HepG2 (cell line): ENCODE measurements at regions not wholly inside any gene's neighbourhood (a gene's known extent, or its start where the extent isn't known, plus 50 kb on each side); places are given as distances from the start of the nearest gene placed in this dataset.

Experiments
- ATAC-seq: fragments of 200-7000 bp; cut with Tn5 transposase; 3 replicates; pipeline ENCODE4 v1.9.1; 2020; ENCODE audit warnings: mild to moderate bottlenecking, moderate library complexity
- BruUV-seq: library from RNA; stranded (reverse); fragments of 400-500 nt; replicated peaks from 2 replicates; lab custom pipeline; 2021; lab: Mats Ljungman, UMichigan
- CTCF ChIA-PET: fragments of 300-600 bp; formaldehyde crosslinking; extraction: SDS; loops from one replicate; lab custom pipeline; 2021; ENCODE audit warnings: low total read pairs, inconsistent platforms, low intra/inter-chr PET ratio; lab: Yijun Ruan, JAX
- POLR2A ChIA-PET: fragments of 350-600 bp; sonication (Branson Sonifier 250); formaldehyde crosslinking; loops from one replicate; lab custom pipeline; 2020; ENCODE audit warnings: antibody characterized with exemption, inconsistent platforms; lab: Yijun Ruan, JAX
- DNase-seq: peaks from one replicate; pipeline ENCODE4 v3.0.0-alpha.2; 2015; ENCODE audit warnings: low spot score
- FAIRE-seq: peaks from 3 replicates; lab custom pipeline; 2011; peaks lifted over from hg19 to GRCh38; lab: Jason Lieb, UNC
- H2AFZ ChIP-seq: one replicate; pipeline ENCODE4 v1.6.1; 2011; ENCODE audit warnings: low read length, inconsistent platforms
- H3K27ac ChIP-seq: fragments of 300-600 bp; 3 replicates; pipeline ENCODE4 v1.8.0; 2011; ENCODE audit warnings: mixed run types, mild to moderate bottlenecking, mixed read lengths, low read length, inconsistent platforms; ENCODE audit not compliant: insufficient read depth; ENCODE audit errors: extremely low read length
- H3K27me3 ChIP-seq, 2 experiments: fragments of 200-600 bp in 1 of 2; 2 replicates in 1 of 2; 3 replicates in 1 of 2; pipeline versions ENCODE4 v1.6.0 to v1.8.0; 2011; ENCODE audit warnings: low read length in 2 of 2, mild to moderate bottlenecking in 2 of 2, moderate library complexity in 2 of 2, inconsistent platforms in 1 of 2; ENCODE audit not compliant: insufficient read depth in 2 of 2, control insufficient read depth in 1 of 2
- H3K36me3 ChIP-seq, 2 experiments: fragments of 200-600 bp in 1 of 2; replicated peaks in 1 of 2; 2 replicates in 1 of 2; 3 replicates in 1 of 2; pipeline versions ENCODE4 v1.5.1 to v1.8.0; 2011; ENCODE audit warnings: low read length in 2 of 2, inconsistent platforms in 1 of 2; ENCODE audit not compliant: insufficient read depth in 2 of 2, control insufficient read depth in 1 of 2
- H3K4me1 ChIP-seq: 2 replicates; pipeline ENCODE4 v1.5.1; 2012; ENCODE audit warnings: low read length, inconsistent platforms; ENCODE audit not compliant: insufficient read depth
- H3K4me2 ChIP-seq: 2 replicates; pipeline ENCODE4 v1.6.0; 2011; ENCODE audit warnings: low read depth, low read length, inconsistent platforms
- H3K4me3 ChIP-seq, 3 experiments: fragments of 200-600 bp in 1 of 3; sonication (generic), shearing (Covaris generic) in 1 of 3; replicated peaks in 1 of 3; 2 replicates each; pipeline ENCODE4 v1.5.1; 2011 to 2016; ENCODE audit warnings: low read length in 3 of 3, inconsistent platforms in 2 of 3, low read depth in 2 of 3, mild to moderate bottlenecking in 2 of 3, control low read depth in 1 of 3, mixed read lengths in 1 of 3; ENCODE audit not compliant: insufficient read depth in 1 of 3
- H3K79me2 ChIP-seq: one replicate; pipeline ENCODE4 v1.6.1; 2011; ENCODE audit warnings: low read length, inconsistent platforms; ENCODE audit not compliant: insufficient read depth
- H3K9ac ChIP-seq: 2 replicates; pipeline ENCODE4 v1.6.0; 2011; ENCODE audit warnings: mild to moderate bottlenecking, low read depth, low read length, inconsistent platforms; ENCODE audit not compliant: insufficient read depth
- H3K9me3 ChIP-seq: 2 replicates; pipeline ENCODE4 v1.5.1; 2012; ENCODE audit warnings: mild to moderate bottlenecking, low read length
- H4K20me1 ChIP-seq: 2 replicates; pipeline ENCODE4 v1.6.0; 2011; ENCODE audit warnings: inconsistent platforms, mild to moderate bottlenecking, low read length, moderate library complexity; ENCODE audit not compliant: insufficient read depth
- FOXA1 ChIP-seq, 2 experiments: fragments of 450-650 bp in 1 of 2; sonication (generic) in 1 of 2; formaldehyde crosslinking in 1 of 2; IDR thresholded peaks; 2 replicates each; pipeline versions ENCODE4 v1.4.0 to v1.6.1; 2016 to 2020; ENCODE audit warnings: missing genetic modification reagents in 1 of 2
- FOXO1 ChIP-seq: sonication (generic); formaldehyde crosslinking; IDR thresholded peaks from 2 replicates; pipeline ENCODE4 v1.4.0; 2020; ENCODE audit warnings: missing genetic modification reagents
- GLMP ChIP-seq: sonication (generic); formaldehyde crosslinking; IDR thresholded peaks from 2 replicates; pipeline ENCODE4 v1.9.0; 2021; ENCODE audit warnings: missing genetic modification reagents, mild to moderate bottlenecking, borderline replicate concordance
- HCFC1 ChIP-seq: fragments of 150-350 bp; IDR thresholded peaks from 2 replicates; pipeline ENCODE4 v1.6.1; 2014; ENCODE audit warnings: low read depth, low read length
- KDM3A ChIP-seq: IDR thresholded peaks from 2 replicates; pipeline ENCODE4 v1.6.1; 2018; ENCODE audit warnings: low read depth, missing compliant biosample characterization
- NFE2L2 ChIP-seq: fragments of 150-350 bp; IDR thresholded peaks from 2 replicates; pipeline ENCODE4 v1.6.1; 2014; ENCODE audit warnings: low read length
- NR2F2 ChIP-seq: IDR thresholded peaks from 2 replicates; pipeline ENCODE4 v1.6.1; 2012; ENCODE audit warnings: low read depth, inconsistent platforms, borderline replicate concordance
- NR2F6 ChIP-seq, 2 experiments: IDR thresholded peaks; 2 replicates each; pipeline ENCODE4 v1.6.1; 2016; ENCODE audit warnings: antibody characterized with exemption in 1 of 2, mild to moderate bottlenecking in 1 of 2
- SP4 ChIP-seq: sonication (generic); formaldehyde crosslinking; IDR thresholded peaks from 2 replicates; pipeline ENCODE4 v1.8.1; 2023; ENCODE audit warnings: mild to moderate bottlenecking, missing genetic modification reagents
- SPEN ChIP-seq: sonication (generic); formaldehyde crosslinking; IDR thresholded peaks from 2 replicates; pipeline ENCODE4 v1.5.1; 2020; ENCODE audit warnings: low read depth, mild to moderate bottlenecking, missing genetic modification reagents
- TCF7 ChIP-seq: sonication (generic); IDR thresholded peaks from 2 replicates; pipeline ENCODE4 v1.6.1; 2016; ENCODE audit warnings: antibody characterized with exemption, low read depth
- ZNF841 ChIP-seq: sonication (generic); formaldehyde crosslinking; IDR thresholded peaks from 2 replicates; pipeline ENCODE4 v1.8.1; 2023; ENCODE audit warnings: missing genetic modification reagents, borderline replicate concordance
- WGBS: methylation state at CpG from one replicate; pipeline ENCODE4 v1.1.6; 2017; ENCODE audit warnings: low lambda C conversion rate; 5-methylcytosine and 5-hydroxymethylcytosine counted together
- in situ Hi-C: cut with HindIII; loops from 2 replicates; pipeline ENCODE4 v1.10.0; 2017; ENCODE audit warnings: low pct_unique_long_range_greater_than_20kb; ENCODE audit not compliant: extremely low pct_ligation_motif_present
- intact Hi-C: fragments of 100-400 bp; cut with micrococcal nuclease; formaldehyde crosslinking; loops from one replicate; pipeline ENCODE4 v1.10.0; 2022; ENCODE audit not compliant: unreplicated experiment
- TF ChIP-seq, protein P1 (sequence below): IDR thresholded peaks from 2 replicates; pipeline ENCODE4 v1.6.1; 2016; ENCODE audit warnings: missing compliant biosample characterization, missing genetic modification reagents, borderline replicate concordance
- TF ChIP-seq, protein P2 (sequence below): sonication (generic); formaldehyde crosslinking; IDR thresholded peaks from 2 replicates; pipeline ENCODE4 v1.5.1; 2020; ENCODE audit warnings: missing genetic modification reagents, mild to moderate bottlenecking, borderline replicate concordance
- TF ChIP-seq, protein P3 (sequence below): sonication (generic); formaldehyde crosslinking; IDR thresholded peaks from 2 replicates; pipeline ENCODE4 v1.8.0; 2022; ENCODE audit warnings: missing genetic modification reagents, mild to moderate bottlenecking, moderate library complexity, borderline replicate concordance

- in situ Hi-C loops = no loop called here
Observed at GRCh38 chr2:122747670-122748069, 992.2 kb downstream of the TSN start.

GRCh38 chr2:122748552-122749011 lies 993.1 kb downstream of the TSN start:
- Histone ChIP-seq H4K20me1 (no peaks in the 10 kb centered on the region), H3K27me3 (no peaks in the 10 kb centered on the region), H3K4me2 (no peak overlapping the region), H3K9me3 (no peaks in the 10 kb centered on the region), H3K79me2 (no peaks in the 10 kb centered on the region), H3K27ac (no peak overlapping the region), H3K4me1 (peaks cover 16% of the 10 kb centered on the region; the same call in 1 of the 2 replicates), H3K4me3 (no peak overlapping the region), H2AFZ (no peak overlapping the region), H3K9ac (no peak overlapping the region), H3K36me3 (no peaks in the 10 kb centered on the region)
- DNase-seq (peak; percentile 61), FAIRE-seq (peak; percentile 21), ATAC-seq (peak; percentile 70)
- ChIA-PET POLR2A (no interaction called here), CTCF (no interaction called here)
- intact Hi-C loops = loop anchor here (10.0 kb wide), 1 partner anchor 314 kb away; no protein-coding TSS in a partner anchor
- WGBS = under 1% methylated on average over 4 of the region's 4 CpGs
- in situ Hi-C loops = no loop called here
- BruUV-seq = no TSS peak
- TF ChIP-seq TCF7 (0 out of 2 replicates have a peak, but pooled peaks have one; percentile 10), FOXA1 (IDR thresholded peaks at IDR 0.05) (no peak), FOXA1 (CRISPR knock-in tag; IDR thresholded peaks at IDR 0.05) (peak; percentile 46; the same call in 1 of the 2 replicates), NR2F6 (IDR thresholded peaks at IDR 0.05) (peak; percentile 36; the same call in 1 of the 2 replicates), NR2F6 (CRISPR knock-in tag; IDR thresholded peaks at IDR 0.05) (no peak), KDM3A (CRISPR knock-in tag) (no peak)
- TF ChIP-seq, protein P1, sequence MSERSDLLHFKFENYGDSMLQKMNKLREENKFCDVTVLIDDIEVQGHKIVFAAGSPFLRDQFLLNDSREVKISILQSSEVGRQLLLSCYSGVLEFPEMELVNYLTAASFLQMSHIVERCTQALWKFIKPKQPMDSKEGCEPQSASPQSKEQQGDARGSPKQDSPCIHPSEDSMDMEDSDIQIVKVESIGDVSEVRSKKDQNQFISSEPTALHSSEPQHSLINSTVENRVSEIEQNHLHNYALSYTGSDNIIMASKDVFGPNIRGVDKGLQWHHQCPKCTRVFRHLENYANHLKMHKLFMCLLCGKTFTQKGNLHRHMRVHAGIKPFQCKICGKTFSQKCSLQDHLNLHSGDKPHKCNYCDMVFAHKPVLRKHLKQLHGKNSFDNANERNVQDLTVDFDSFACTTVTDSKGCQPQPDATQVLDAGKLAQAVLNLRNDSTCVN (CRISPR knock-in tag) = no peak
- TF ChIP-seq, protein P2, sequence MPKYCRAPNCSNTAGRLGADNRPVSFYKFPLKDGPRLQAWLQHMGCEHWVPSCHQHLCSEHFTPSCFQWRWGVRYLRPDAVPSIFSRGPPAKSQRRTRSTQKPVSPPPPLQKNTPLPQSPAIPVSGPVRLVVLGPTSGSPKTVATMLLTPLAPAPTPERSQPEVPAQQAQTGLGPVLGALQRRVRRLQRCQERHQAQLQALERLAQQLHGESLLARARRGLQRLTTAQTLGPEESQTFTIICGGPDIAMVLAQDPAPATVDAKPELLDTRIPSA = no peak
- TF ChIP-seq, protein P3, sequence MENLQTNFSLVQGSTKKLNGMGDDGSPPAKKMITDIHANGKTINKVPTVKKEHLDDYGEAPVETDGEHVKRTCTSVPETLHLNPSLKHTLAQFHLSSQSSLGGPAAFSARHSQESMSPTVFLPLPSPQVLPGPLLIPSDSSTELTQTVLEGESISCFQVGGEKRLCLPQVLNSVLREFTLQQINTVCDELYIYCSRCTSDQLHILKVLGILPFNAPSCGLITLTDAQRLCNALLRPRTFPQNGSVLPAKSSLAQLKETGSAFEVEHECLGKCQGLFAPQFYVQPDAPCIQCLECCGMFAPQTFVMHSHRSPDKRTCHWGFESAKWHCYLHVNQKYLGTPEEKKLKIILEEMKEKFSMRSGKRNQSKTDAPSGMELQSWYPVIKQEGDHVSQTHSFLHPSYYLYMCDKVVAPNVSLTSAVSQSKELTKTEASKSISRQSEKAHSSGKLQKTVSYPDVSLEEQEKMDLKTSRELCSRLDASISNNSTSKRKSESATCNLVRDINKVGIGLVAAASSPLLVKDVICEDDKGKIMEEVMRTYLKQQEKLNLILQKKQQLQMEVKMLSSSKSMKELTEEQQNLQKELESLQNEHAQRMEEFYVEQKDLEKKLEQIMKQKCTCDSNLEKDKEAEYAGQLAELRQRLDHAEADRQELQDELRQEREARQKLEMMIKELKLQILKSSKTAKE (CRISPR knock-in tag) = no peak

More at GRCh38 chr2:122747670-122748069, 992.2 kb downstream of the TSN start:
- no peaks in the 10 kb centered on the region for H4K20me1 ChIP-seq
- DNase-seq (no peak), ATAC-seq (no peak), FAIRE-seq (no peak)
- no peak overlapping the region for H2AFZ ChIP-seq
- ChIA-PET CTCF (no interaction called here), POLR2A (no interaction called here)
- peaks cover 16% of the 10 kb centered on the region; the same call in 1 of the 2 replicates for H3K4me1 ChIP-seq
- BruUV-seq = no TSS peak
- no peak for TF ChIP-seq ZNF841 (CRISPR knock-in tag)
- no peak for TF ChIP-seq NR2F2
- no peak for TF ChIP-seq GLMP (CRISPR knock-in tag)
- no peak for TF ChIP-seq SP4 (CRISPR knock-in tag)
- TF ChIP-seq FOXO1 = no peak
- TF ChIP-seq HCFC1 = no peak
- TF ChIP-seq NFE2L2 = no peak
- TF ChIP-seq SPEN = no peak
- 28% methylated on average over 2 of the region's 2 CpGs for WGBS
- no peaks in the 10 kb centered on the region for H3K79me2 ChIP-seq
- no peak overlapping the region for H3K9ac ChIP-seq
- H3K36me3 ChIP-seq = no peaks in the 10 kb centered on the region
- intact Hi-C loops = loop anchor here (10.0 kb wide), 1 partner anchor 313 kb away; no protein-coding TSS in a partner anchor
- H3K9me3 ChIP-seq = no peaks in the 10 kb centered on the region
- H3K27me3 ChIP-seq = no peaks in the 10 kb centered on the region
- no peak overlapping the region for H3K27ac ChIP-seq
- no peak overlapping the region for H3K4me2 ChIP-seq
- H3K4me3 ChIP-seq = no peak overlapping the region
